DOHH2 (cell line): ENCODE measurements at regions not wholly inside any gene's neighbourhood (a gene's known extent, or its start where the extent isn't known, plus 50 kb on each side); places are given as distances from the start of the nearest gene placed in this dataset.

ENCODE experiments used
- EZH2phosphoT487 ChIP-seq: fragments of 200-600 bp; sonication (generic); IDR thresholded peaks from 2 replicates; pipeline ENCODE4 v1.6.1; 2017; ENCODE audit warnings: borderline replicate concordance, mild to moderate bottlenecking, antibody characterized with exemption, low read length, moderate library complexity, mixed read lengths
- TF ChIP-seq, protein P1 (sequence below): fragments of 200-600 bp; sonication (generic); IDR thresholded peaks from one replicate; pipeline ENCODE4 v1.5.1; 2014; ENCODE audit warnings: antibody characterized with exemption, mild to moderate bottlenecking, low read depth, low read length; ENCODE audit not compliant: poor library complexity, severe bottlenecking

GRCh38 chr3:141682921-141683320, 55.2 kb upstream of the RNF7 start:
- TF ChIP-seq, protein P1, sequence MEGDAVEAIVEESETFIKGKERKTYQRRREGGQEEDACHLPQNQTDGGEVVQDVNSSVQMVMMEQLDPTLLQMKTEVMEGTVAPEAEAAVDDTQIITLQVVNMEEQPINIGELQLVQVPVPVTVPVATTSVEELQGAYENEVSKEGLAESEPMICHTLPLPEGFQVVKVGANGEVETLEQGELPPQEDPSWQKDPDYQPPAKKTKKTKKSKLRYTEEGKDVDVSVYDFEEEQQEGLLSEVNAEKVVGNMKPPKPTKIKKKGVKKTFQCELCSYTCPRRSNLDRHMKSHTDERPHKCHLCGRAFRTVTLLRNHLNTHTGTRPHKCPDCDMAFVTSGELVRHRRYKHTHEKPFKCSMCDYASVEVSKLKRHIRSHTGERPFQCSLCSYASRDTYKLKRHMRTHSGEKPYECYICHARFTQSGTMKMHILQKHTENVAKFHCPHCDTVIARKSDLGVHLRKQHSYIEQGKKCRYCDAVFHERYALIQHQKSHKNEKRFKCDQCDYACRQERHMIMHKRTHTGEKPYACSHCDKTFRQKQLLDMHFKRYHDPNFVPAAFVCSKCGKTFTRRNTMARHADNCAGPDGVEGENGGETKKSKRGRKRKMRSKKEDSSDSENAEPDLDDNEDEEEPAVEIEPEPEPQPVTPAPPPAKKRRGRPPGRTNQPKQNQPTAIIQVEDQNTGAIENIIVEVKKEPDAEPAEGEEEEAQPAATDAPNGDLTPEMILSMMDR, result no peak
- TF ChIP-seq EZH2phosphoT487, result no peak
